Mesothelial cell of epicardium (in vitro differentiated cells): ENCODE measurements at regions not wholly inside any gene's neighbourhood (a gene's known extent, or its start where the extent isn't known, plus 50 kb on each side); places are given as distances from the start of the nearest gene placed in this dataset.

ENCODE experiments used
- DNase-seq, 2 experiments: peaks; one replicate each; pipeline ENCODE4 v3.0.0; 2021; ENCODE audit warnings: low spot score in 2 of 2; ENCODE audit not compliant: unreplicated experiment in 2 of 2
- H3K27ac Mint-ChIP-seq: 2 replicates; pipeline ENCODE4 v1.8.0; 2021; ENCODE audit warnings: mixed read lengths
- H3K27me3 Mint-ChIP-seq: 2 replicates; pipeline ENCODE4 v1.8.0; 2021; ENCODE audit warnings: low read depth, mixed read lengths
- H3K36me3 Mint-ChIP-seq: 2 replicates; pipeline ENCODE4 v1.8.0; 2021; ENCODE audit warnings: mixed read lengths
- H3K4me1 Mint-ChIP-seq: 2 replicates; pipeline ENCODE4 v1.8.0; 2021; ENCODE audit warnings: mixed read lengths
- H3K4me3 Mint-ChIP-seq: 2 replicates; pipeline ENCODE4 v1.8.0; 2021; ENCODE audit warnings: mild to moderate bottlenecking, moderate library complexity, mixed read lengths
- H3K9me3 Mint-ChIP-seq: 2 replicates; pipeline ENCODE4 v1.8.0; 2021; ENCODE audit warnings: mixed read lengths
- TF ChIP-seq, protein P1 (sequence below): fragments of 200-600 bp; sonication (generic); IDR thresholded peaks from one replicate; pipeline ENCODE4 v1.5.0; 2021; ENCODE audit warnings: antibody characterized with exemption; ENCODE audit not compliant: unreplicated experiment

DNA sequence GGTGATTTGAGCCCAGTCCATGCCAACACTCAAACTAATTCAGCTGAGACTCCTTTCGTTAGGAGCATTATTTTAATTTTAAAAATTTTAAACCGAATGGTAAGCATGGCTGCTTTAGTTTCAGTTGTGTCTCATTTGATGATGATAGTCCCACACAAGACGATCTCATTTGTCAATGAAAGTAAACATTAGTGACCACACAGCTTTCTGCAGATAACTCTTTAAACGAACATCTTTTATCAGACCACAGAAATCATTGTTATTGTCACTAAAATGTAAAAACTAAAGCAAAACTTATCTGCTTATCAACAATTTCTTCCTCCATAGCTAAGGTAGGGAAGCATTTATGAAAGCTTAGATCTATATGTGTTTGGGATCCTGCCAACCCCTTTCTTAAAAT is 382.2 kb downstream of the ZFHX3 start:
- peak overlapping the region; percentile 99 for H3K4me3 Mint-ChIP-seq
- H3K4me1 Mint-ChIP-seq, result peaks cover 6% of the 10 kb centered on the region
- DNase-seq, result no peak
- TF ChIP-seq, protein P1, sequence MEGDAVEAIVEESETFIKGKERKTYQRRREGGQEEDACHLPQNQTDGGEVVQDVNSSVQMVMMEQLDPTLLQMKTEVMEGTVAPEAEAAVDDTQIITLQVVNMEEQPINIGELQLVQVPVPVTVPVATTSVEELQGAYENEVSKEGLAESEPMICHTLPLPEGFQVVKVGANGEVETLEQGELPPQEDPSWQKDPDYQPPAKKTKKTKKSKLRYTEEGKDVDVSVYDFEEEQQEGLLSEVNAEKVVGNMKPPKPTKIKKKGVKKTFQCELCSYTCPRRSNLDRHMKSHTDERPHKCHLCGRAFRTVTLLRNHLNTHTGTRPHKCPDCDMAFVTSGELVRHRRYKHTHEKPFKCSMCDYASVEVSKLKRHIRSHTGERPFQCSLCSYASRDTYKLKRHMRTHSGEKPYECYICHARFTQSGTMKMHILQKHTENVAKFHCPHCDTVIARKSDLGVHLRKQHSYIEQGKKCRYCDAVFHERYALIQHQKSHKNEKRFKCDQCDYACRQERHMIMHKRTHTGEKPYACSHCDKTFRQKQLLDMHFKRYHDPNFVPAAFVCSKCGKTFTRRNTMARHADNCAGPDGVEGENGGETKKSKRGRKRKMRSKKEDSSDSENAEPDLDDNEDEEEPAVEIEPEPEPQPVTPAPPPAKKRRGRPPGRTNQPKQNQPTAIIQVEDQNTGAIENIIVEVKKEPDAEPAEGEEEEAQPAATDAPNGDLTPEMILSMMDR, result no peak
- H3K9me3 Mint-ChIP-seq, result peaks cover 22% of the 10 kb centered on the region
- peaks cover 17% of the 10 kb centered on the region for H3K36me3 Mint-ChIP-seq
- peak overlapping the region; percentile 100 for H3K27ac Mint-ChIP-seq
- no peaks in the 10 kb centered on the region for H3K27me3 Mint-ChIP-seq

- H3K27ac Mint-ChIP-seq, result peak overlapping the region; percentile 100
Observed at GRCh38 chr16:72664509-72665408, 383.2 kb downstream of the ZFHX3 start.

DNA sequence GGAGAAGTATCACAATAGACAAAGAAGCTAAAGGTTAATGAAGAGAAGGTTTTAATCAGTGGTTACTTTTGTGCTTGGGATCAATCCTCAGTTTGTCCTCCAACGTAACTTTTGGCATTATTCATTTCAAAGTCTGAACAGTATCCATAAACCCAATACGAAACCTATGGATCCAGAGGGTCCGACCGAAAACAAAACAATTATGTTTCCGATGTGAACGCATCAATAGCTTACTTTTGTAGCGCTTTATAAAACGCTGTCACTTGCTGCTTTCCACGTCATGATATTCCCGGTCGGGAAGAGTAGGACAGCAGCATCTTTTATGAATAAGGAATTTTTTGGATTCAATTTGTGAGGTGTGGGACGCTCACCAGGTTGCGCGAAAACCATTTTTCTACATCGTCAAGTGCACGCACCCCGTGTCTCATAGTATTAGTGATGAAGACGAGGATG is 383.8 kb downstream of the ZFHX3 start:
- Mint-ChIP-seq H3K9me3 (peaks cover 20% of the 10 kb centered on the region), H3K4me1 (peaks cover 6% of the 10 kb centered on the region), H3K27me3 (no peaks in the 10 kb centered on the region), H3K36me3 (peaks cover 10% of the 10 kb centered on the region), H3K27ac (peak overlapping the region; percentile 100), H3K4me3 (peak overlapping the region; percentile 99)
- DNase-seq, result no peak
- TF ChIP-seq, protein P1, result no peak

More at GRCh38 chr16:72664509-72665408, 383.2 kb downstream of the ZFHX3 start:
- Mint-ChIP-seq H3K9me3 (peaks cover 22% of the 10 kb centered on the region), H3K4me3 (peak overlapping the region; percentile 99), H3K4me1 (peaks cover 6% of the 10 kb centered on the region), H3K27me3 (no peaks in the 10 kb centered on the region), H3K36me3 (peaks cover 12% of the 10 kb centered on the region)
- TF ChIP-seq, protein P1, result no peak
- peak; percentile 92 to 96 for DNase-seq

DNA sequence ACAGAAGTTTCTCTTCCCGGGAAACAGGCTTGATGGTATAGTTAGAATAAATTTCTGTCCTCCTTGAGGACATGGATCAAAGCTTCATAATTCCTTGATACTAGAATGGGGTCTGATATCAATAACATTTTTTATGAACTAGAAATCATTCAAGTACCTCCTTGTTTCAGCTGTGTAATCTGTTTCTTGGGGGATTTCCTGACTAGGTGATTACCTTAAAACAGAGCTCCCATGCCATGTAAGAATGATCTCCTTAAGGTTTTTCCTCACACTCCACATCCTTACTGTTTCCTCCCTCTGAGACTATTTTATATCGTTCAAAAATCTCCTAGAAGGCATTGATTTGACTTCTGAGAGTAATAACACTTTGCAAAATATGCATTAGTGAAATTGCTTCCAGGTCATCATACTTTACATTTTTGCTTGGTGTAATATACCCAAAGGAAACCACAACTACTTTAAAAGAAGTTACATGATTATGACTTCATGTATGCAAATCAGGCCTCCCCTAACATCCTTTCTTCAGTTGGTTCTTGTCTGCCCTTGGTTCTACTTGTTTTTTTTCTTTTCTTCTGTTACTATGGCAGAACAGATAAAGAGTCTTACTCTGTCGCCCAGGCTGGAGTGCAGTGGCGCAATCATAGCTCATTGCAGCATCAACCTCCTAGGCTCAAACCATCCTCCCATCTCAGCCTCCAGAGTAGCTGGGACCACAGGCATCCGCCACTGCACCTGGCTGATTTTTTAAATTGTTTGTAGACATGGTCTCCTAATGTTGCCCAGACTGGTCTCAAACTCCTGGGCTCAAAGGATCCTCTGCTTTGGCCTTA is 388.8 kb downstream of the ZFHX3 start:
- Mint-ChIP-seq H3K27me3 (no peaks in the 10 kb centered on the region), H3K4me1 (peaks cover 5% of the 10 kb centered on the region), H3K36me3 (peaks cover 11% of the 10 kb centered on the region), H3K4me3 (no peak overlapping the region), H3K27ac (no peak overlapping the region), H3K9me3 (peaks cover 28% of the 10 kb centered on the region)
- TF ChIP-seq, protein P1, result no peak
- no peak for DNase-seq

GRCh38 chr16:72657791-72658190 is 390.1 kb downstream of the ZFHX3 start:
- H3K9me3 Mint-ChIP-seq, result peaks cover 39% of the 10 kb centered on the region
- H3K27ac Mint-ChIP-seq, result no peak overlapping the region
- TF ChIP-seq, protein P1, result no peak
- peaks cover 17% of the 10 kb centered on the region for H3K36me3 Mint-ChIP-seq
- H3K4me1 Mint-ChIP-seq, result no peaks in the 10 kb centered on the region
- DNase-seq, result no peak
- no peak overlapping the region for H3K4me3 Mint-ChIP-seq
- no peaks in the 10 kb centered on the region for H3K27me3 Mint-ChIP-seq
